ACC112 (cell line): ENCODE measurements at regions not wholly inside any gene's neighbourhood (a gene's known extent, or its start where the extent isn't known, plus 50 kb on each side); places are given as distances from the start of the nearest gene placed in this dataset.
"Not testable (repeated sequence)": the region's sequence is repeated elsewhere in the genome, so short reads cannot be mapped to it uniquely, and the experiment has no call there.

ENCODE experiments used
- H2AFZ ChIP-seq: fragments of 200-600 bp; sonication (generic); one replicate; pipeline ENCODE4 v1.6.0; 2017; ENCODE audit warnings: antibody characterized with exemption, low read length; ENCODE audit not compliant: unreplicated experiment
- H3K27ac ChIP-seq: fragments of 200-600 bp; sonication (generic); 2 replicates; pipeline ENCODE4 v1.5.1; 2014; ENCODE audit warnings: low read depth, mild to moderate bottlenecking, antibody characterized with exemption, low read length, moderate library complexity
- H3K27me3 ChIP-seq: fragments of 200-600 bp; sonication (generic); 2 replicates; pipeline ENCODE4 v1.6.1; 2014; ENCODE audit warnings: mild to moderate bottlenecking, antibody characterized with exemption, low read length, moderate library complexity, mixed read lengths; ENCODE audit not compliant: insufficient read depth
- H3K36me3 ChIP-seq: fragments of 200-600 bp; sonication (generic); 2 replicates; pipeline ENCODE4 v1.6.1; 2016; ENCODE audit warnings: mild to moderate bottlenecking, antibody characterized with exemption, low read length, moderate library complexity, mixed read lengths; ENCODE audit not compliant: insufficient read depth
- H3K4me1 ChIP-seq: fragments of 200-600 bp; sonication (generic); one replicate; pipeline ENCODE4 v1.6.1; 2016; ENCODE audit warnings: low read length, mixed read lengths; ENCODE audit not compliant: insufficient read depth, unreplicated experiment, control insufficient read depth
- H3K4me3 ChIP-seq: fragments of 200-600 bp; sonication (generic); 2 replicates; pipeline ENCODE4 v1.5.1; 2014; ENCODE audit warnings: mild to moderate bottlenecking, low read depth, low read length
- H3K79me2 ChIP-seq: fragments of 200-600 bp; sonication (generic); one replicate; pipeline ENCODE4 v1.6.0; 2016; ENCODE audit warnings: low read length; ENCODE audit not compliant: control insufficient read depth, unreplicated experiment, insufficient read depth

DNA sequence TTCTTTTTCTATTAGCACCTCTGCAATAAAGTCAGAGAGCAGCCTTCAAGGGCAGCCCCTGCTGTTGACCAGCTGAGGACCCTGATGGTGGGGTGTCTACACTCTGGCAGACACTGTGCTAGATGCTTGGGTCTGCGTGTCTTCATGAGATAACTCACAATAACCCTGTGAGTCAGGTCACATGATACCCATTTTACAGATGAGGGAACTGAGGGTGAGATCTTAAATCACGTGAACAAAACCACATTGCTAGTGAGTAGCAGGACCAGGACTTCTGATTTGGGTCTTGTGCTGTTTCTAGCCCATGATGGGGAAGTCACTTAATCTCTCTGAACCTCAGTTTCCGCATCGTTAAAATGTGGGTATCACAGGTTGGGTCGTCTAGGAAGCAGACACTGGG is 118.5 kb upstream of the LIPC start:
- Histone ChIP-seq H3K27ac (no peak overlapping the region), H3K79me2 (no peaks in the 10 kb centered on the region), H3K27me3 (no peaks in the 10 kb centered on the region), H3K4me1 (peaks cover under 1% of the 10 kb centered on the region), H3K4me3 (no peak overlapping the region), H2AFZ (no peak overlapping the region), H3K36me3 (no peaks in the 10 kb centered on the region)

DNA sequence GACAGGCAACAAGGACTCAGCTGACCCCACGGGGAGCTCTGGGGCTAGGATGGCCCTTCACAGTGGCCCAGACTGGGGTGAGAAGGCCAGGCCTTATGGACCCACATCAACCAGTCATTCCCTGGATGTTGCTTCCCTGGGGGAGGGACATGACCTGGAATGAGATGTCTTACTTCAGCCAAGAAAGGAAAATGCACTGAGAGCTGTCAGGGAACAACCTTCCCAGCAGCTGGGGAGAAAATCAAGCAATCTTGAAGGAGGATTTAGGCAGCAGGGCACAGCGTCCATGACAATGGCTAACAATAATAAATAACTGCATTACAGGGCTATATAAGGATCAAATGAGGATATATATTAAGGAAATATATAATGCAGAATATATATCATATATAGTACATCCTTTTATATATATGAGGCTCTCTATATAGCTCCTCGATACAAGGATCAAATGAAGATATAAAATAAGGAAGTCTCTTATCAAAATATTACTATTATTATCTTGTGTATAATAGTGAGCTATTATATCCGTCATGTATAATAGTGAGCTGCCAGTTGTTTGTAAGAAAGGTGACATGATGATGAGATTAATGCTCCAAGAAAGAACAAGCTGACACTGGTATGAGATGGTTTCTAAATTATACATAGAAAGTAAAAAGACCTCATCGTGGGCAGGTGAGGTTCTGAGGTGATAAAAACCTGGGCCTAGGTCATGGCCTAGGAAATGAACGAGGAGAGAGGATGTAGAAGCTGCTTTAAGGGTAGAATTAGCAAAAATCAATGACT is 117.8 kb upstream of the LIPC start:
- no peaks in the 10 kb centered on the region for H3K36me3 ChIP-seq
- no peaks in the 10 kb centered on the region for H3K4me1 ChIP-seq
- H3K27ac ChIP-seq: no peak overlapping the region
- H3K27me3 ChIP-seq: no peaks in the 10 kb centered on the region
- no peak overlapping the region for H3K4me3 ChIP-seq
- H2AFZ ChIP-seq: no peak overlapping the region
- no peaks in the 10 kb centered on the region for H3K79me2 ChIP-seq

DNA sequence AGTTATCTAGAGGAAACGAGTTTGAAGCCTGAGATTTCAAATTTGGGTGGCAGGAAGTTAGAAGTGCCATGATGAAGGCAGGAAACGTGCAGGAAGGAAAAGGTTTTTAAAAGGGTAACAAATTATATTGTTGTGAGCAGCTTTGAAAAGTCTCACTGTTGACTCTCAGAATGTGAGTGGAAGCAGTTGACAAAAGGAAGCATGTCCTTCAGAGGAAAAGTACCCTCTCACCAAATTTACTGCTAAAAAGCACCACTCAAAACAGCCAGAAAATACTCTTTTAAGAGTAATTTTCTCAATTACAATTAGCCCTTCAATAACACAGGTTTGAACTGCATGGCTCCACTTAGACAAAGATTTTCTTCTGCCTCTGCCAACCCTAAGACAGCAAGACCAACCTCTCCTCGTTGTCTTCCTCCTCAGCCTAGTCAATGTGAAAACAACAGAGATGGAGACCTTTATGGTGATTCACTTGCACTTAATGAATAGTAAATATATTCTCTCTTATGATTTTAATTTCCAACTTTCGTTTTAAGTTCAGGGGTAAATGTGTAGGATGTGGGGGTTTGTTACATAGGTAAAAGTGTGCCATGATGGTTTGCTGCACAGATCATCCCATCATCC is 117.1 kb upstream of the LIPC start:
- Histone ChIP-seq H3K36me3 (no peaks in the 10 kb centered on the region), H2AFZ (no peak overlapping the region), H3K4me3 (no peak overlapping the region), H3K27me3 (no peaks in the 10 kb centered on the region), H3K79me2 (no peaks in the 10 kb centered on the region), H3K4me1 (no peaks in the 10 kb centered on the region), H3K27ac (no peak overlapping the region)

DNA sequence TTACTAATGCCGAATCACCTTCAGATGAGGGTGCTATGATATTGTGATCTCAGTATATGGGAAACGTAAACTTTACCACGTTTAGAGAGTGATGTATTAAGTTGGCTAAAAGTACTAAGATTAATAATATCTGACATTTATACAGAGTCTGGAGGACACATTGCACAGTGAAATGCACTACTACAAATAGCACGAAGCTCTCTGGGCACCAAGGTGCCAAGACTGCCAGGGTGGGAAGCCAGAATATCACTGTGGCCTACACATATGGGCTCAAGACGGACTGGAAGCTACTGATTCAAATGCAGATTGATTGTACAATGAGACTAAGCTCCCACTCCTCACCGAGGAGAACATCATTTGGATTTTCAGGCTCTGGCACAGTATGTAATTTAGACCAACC is 113.3 kb upstream of the LIPC start:
- Histone ChIP-seq H3K79me2 (no peaks in the 10 kb centered on the region), H3K4me1 (no peaks in the 10 kb centered on the region), H2AFZ (no peak overlapping the region), H3K4me3 (no peak overlapping the region), H3K27me3 (no peaks in the 10 kb centered on the region), H3K36me3 (no peaks in the 10 kb centered on the region), H3K27ac (no peak overlapping the region)

DNA sequence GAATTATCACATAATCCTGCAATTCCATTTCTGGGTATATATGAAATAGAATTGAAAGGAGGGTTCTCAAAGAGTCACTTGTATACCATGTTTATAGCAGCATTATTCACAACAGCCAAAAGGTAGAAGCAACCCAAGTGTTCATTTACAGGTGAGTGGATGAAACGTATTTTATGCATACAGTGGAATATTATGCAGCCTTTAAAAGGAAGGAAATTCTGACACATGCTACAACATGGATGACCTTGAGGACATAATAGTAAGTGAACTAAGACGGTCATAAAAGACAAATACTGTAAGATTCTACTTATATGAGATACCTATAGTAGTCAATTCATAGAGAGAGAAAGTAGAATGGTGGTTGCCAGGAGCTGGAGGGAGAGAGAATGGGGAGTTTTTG is 110.8 kb upstream of the LIPC start:
- Histone ChIP-seq H3K27me3 (no peaks in the 10 kb centered on the region), H2AFZ (no peak overlapping the region), H3K27ac (no peak overlapping the region), H3K4me1 (no peaks in the 10 kb centered on the region), H3K79me2 (no peaks in the 10 kb centered on the region), H3K4me3 (no peak overlapping the region), H3K36me3 (no peaks in the 10 kb centered on the region)

DNA sequence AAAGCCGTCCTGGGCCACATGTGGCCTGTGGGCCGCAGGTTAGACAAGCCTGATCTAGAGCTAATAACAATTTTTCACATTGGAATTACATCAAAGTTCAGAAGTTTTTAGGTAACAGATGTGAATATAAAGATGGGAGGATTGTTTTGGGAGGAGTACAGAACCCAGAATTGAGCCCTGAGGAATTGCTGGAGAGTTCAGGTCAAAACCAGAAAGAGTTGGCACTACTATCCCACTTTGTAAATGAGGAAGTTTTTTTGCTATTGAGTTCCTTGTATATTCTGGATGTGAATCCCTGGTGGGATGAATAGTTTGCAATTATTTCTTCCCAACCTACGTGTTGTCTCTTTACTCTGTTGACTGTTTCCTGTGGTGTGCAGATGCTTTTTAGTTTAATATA is 109.5 kb upstream of the LIPC start:
- H3K27me3 ChIP-seq: no peaks in the 10 kb centered on the region
- no peak overlapping the region for H3K27ac ChIP-seq
- no peaks in the 10 kb centered on the region for H3K79me2 ChIP-seq
- no peaks in the 10 kb centered on the region for H3K36me3 ChIP-seq
- H3K4me3 ChIP-seq: no peak overlapping the region
- no peaks in the 10 kb centered on the region for H3K4me1 ChIP-seq
- H2AFZ ChIP-seq: no peak overlapping the region

DNA sequence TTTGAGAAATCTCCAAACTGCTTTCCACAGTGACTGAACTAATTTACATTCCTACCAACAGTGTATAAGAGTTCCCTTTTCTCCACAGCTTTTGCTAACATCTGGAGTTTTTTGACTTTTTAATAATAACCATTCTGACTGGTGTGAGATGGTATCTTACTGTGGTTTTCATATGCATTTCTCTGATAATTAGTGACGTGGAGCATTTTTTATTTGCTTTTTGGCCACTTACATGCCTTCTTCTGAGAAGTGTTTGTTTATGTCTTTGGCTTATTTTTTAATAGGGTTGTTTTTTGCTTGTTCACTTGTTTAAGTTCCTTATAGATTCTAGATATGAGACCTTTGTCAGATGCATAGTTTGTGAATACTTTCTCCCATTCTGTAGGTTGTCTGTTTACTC is 108.5 kb upstream of the LIPC start:
- not testable (repeated sequence) for H3K4me1 ChIP-seq, H2AFZ ChIP-seq, H3K4me3 ChIP-seq, H3K79me2 ChIP-seq, H3K27me3 ChIP-seq, H3K27ac ChIP-seq, H3K36me3 ChIP-seq

DNA sequence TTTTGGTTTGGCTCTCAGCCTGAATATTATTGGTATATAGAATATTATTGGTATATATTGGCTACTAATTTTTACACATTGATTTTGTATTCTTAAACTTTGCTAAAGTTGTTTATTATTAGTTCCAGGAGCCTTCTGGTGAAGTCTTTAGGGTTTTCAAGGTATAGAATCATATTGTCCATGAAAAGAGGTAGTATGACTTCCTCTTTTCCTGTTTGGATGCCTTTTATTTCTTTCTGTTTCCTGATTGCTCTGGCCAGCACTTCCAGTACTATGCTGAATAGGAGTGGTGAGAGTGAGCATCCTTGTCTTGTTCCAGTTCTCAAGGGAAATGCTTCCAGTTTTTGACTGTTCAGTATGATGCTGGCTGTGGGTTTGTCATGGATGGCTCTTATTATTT is 107.3 kb upstream of the LIPC start:
- H2AFZ ChIP-seq: no peak overlapping the region

DNA sequence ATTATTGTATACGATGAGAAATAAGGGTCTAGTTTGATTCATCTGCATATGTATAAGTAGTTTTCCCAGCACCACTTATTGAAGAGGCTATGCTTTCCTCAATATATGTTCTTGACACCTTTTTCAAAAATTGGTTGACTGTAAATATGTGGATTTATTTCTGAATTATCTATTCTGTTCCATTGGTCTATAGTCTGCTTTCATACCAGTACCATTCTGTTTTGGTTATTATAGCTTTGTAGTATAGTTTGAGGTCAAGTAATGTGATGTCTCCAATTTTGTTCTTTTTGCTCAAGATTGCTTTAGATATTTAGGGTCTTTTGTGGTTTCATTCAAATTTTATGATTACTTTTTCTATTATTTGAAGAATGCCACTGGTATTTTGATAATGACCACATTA is 103.8 kb upstream of the LIPC start:
- Histone ChIP-seq H3K4me1 (peaks cover 26% of the 10 kb centered on the region), H3K27me3 (no peaks in the 10 kb centered on the region), H2AFZ (no peak overlapping the region), H3K36me3 (no peaks in the 10 kb centered on the region), H3K4me3 (no peak overlapping the region), H3K27ac (no peak overlapping the region), H3K79me2 (no peaks in the 10 kb centered on the region)

More for the DNA sequence above, 107.3 kb upstream of the LIPC start:
- no peaks in the 10 kb centered on the region for H3K27me3 ChIP-seq
- H3K4me1 ChIP-seq: no peaks in the 10 kb centered on the region
- H3K79me2 ChIP-seq: no peaks in the 10 kb centered on the region
- no peak overlapping the region for H3K27ac ChIP-seq
- no peaks in the 10 kb centered on the region for H3K36me3 ChIP-seq
- H3K4me3 ChIP-seq: no peak overlapping the region

DNA sequence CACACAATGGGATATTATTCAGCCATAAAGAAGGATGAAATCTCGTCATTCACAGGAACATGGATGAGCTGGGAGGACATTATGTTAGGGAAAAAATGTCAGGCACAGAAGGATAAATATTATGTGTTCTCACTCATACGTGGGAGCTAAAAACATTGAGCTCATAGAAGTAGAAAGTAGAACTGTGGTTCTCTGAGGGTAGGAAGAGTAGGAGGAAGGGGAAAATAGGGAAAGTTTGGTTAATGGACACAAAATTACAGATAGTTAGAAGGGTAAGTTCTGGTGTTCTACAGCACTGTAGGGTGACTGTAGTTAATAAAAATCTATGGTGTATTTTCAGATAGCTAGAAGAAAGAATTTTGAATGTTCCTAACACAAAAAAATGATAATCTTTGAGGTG is 102.6 kb upstream of the LIPC start:
- Histone ChIP-seq H3K27me3 (no peaks in the 10 kb centered on the region), H3K36me3 (no peaks in the 10 kb centered on the region), H3K4me3 (no peak overlapping the region), H3K4me1 (peaks cover 32% of the 10 kb centered on the region), H3K79me2 (no peaks in the 10 kb centered on the region), H3K27ac (no peak overlapping the region), H2AFZ (no peak overlapping the region)
